ENCODE measurements at regions not wholly inside any gene's neighbourhood (a gene's known extent, or its start where the extent isn't known, plus 50 kb on each side); places are given as distances from the start of the nearest gene placed in this dataset.
A peak's percentile ranks its signal among the peaks of the same experiment; 100 is the strongest.
"Not testable (repeated sequence)": the region's sequence is repeated elsewhere in the genome, so short reads cannot be mapped to it uniquely, and the experiment has no call there.

DNA sequence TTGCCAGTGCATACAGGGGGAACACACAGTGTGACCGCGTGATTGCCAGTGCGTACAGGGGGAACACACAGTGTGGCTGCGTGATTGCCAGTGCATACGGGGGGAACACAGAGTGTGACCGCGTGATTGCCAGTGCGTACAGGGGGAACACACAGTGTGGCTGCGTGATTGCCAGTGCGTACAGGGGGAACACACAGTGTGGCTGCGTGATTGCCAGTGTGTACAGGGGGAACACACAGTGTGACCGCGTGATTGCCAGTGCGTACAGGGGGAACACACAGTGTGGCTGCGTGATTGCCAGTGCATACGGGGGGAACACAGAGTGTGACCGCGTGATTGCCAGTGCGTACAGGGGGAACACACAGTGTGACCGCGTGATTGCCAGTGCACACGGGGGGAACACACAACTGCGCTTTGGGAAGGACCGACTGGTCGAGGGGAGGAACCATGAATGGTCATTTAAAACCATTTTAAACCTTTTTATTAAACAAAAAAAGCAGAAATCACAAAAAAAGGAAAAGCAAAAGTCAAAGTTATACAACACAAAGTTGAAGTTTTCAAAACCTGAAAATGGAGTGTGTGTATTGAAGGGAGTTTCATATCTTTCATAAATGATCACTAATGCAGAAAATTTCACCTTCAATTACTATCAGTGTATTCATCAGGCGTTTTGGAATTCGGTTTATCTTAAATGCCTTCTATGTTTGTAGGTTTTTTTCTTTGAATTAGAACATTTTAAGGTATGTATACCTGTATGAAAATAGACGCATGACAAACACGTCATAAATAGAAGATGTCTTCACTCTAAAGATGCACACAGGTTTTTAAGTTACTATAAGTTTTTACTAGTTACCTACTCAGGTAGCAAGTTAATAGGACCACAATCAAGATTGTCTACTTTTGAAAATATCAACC lies 141.0 kb downstream of the RTP5 start:
- not testable (repeated sequence) for DNase-seq

DNA sequence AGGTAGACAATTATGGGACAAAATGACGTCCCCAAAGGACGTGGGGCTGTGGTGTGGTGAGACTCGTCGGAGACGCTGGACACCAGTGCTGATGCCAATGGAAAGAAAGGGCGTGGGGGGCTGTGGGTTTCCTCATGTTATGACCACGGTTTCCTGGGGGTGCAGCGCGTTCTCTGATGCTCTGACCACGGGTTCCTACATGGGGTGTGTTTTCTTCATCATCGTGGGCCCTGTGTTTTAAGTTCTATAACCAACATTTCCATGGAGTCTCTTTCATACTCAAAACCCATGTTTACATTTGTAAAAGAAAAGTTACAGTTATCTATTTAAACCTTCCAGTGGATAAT lies 141.6 kb downstream of the RTP5 start:
- no peak for DNase-seq

DNA sequence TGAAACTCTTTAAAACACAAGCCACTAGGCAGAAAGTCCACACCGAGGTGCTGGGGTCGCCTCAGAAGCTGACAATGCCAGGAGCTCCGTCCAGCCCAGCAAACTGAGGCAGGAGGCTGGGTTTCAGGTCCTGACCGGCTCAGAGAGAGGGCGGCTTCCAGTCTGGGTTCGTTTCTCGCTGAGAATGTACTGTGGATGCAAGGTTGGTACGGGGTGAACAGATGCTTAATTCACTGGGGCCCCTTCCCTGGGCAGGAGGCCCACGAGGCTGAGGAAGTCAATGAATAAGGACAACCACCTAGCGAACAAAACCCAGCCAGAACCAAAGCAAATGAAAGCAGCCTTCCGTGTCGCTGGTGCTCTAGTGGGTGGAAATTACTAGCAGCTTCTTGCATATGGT lies 142.0 kb downstream of the RTP5 start:
- no peak for DNase-seq

DNA sequence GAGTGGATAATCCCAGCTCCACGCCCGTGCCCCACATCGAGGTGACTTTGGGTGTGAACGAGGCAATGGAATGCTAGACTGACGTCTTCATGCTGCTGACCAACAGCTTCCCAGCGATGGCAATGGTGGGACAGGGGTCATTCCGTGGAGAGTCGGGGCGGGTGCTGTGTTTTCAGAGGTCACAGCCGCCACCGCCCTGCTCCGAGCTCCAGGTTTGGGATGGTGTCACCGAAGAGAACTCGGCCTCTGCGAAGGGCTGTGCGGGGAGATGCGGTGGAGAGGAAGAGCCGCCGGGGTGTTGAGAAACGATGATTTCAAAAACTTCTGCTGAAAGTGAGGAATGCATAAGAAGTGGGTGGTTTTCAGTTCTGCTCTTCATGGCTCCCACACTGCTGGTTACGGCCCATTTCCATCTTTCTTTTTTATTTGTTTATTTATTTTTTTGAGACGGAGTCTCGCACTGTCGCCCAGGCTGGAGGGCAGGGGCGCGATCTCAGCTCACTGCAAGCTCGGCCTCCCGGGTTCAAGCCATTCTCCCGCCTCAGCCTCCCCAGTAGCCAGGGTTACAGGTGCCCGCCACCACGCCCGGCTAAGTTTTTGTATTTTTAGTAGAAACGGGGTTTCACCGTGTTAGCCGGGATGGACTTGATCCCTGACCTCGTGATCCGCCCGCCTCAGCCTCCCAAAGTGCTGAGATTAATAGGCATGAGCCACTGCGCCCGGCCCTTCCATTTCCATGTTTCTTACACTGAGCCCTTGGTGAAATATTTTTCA lies 142.6 kb downstream of the RTP5 start:
- no peak for DNase-seq

DNA sequence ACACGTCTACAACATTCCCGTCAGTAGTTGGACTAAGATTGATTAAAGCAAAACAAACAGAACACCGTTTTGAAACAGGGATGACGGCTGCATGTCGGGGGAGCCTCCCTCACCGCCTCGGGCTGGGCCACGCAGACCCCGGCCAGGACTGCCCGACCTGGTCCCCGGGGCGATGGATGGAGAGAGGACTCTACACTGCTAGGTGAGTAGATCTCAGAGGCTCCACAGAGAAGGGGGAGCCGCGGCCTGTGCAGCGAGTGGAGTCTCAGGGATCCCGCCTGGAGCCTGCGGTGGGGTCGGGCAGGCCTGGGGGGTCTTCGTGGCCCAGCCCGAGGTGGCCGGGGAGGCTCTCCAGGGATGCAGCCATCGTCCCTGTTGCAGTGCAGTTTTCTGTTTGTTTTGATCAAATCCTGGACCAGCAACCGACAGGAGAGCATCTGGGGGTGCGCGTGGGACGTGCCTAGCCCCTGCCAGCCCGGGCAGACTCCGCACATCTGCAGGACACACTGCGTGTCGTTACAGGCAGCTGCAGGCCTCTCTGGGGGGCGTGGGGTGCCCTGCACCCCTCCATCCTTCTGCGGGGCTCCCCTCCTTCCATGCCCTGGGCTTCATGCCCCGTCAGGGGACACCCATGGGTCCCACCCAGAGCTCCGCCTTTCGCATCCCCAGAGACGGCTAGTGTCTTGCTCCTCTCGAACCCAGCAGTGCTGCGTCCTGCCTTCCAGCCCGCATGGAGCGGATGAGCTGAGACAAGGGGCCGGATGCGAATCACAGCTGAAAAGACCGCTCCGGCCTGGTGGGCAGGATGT lies 143.6 kb downstream of the RTP5 start:
- DNase-seq, result no peak

DNA sequence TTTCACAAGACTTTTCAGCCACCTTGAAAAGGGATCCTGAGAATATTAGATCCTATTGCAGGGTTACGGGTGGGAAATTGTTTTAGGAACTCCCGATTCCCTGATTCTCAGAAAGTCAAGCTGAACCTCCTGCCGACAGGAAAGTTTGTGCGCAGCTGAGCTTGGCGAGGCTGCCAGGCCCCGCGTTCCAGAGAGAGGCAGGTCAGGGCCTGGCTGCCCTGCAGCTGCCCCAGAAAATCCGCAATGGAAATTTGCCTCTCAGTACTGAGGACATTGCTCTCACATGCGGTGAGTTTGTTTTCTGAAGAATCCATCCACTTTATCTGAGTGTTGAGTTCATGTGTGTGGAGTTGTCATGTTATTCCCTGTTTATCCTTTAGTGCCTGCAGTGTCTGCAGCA lies 144.2 kb downstream of the RTP5 start:
- DNase-seq, result no peak

DNA sequence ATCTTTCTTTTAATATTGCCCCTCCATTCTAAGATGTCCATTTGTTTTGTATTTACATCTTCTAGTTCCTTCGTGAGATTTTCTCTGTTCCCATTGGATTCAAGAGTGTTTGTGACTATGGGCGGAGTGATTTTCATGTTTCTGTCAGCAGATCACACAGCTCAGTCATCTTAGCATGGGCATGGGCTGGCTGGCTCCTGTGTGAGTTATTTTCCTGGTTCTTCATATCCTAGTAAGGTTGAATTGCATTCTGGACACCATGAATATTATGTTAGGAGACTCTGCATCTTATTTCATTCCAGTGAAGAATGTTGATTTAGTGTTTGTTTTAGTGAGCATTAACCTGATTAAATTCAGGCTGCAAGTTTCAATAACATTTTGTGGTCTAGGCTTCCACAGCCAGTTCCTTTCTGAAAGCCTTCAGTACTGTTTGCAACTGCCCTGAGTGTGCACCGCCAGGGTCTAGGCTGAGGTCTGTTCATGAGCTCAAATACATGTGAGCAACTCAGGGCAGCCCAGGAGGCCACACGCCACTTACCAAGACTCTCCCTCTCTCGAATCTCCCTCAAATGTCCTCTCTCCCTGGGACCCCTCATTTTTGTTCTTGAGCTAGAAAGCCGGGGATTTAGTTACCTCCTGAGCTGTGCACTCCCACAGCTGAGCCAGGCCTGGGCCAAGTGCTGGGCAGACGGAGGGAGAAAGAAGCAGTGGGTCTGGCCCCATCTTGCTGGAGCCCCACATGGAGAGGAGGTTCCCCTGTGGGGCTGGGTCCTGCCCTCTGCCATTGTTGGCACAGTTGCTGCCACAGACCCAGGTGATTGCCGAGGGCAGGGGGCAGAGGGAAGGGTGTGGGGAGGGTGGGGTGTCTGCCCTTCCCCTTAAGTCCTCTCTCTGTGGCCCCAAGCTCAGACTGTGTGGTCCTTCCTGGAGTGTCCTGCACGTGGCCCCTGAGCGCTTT lies 145.9 kb downstream of the RTP5 start:
- no peak for DNase-seq

DNA sequence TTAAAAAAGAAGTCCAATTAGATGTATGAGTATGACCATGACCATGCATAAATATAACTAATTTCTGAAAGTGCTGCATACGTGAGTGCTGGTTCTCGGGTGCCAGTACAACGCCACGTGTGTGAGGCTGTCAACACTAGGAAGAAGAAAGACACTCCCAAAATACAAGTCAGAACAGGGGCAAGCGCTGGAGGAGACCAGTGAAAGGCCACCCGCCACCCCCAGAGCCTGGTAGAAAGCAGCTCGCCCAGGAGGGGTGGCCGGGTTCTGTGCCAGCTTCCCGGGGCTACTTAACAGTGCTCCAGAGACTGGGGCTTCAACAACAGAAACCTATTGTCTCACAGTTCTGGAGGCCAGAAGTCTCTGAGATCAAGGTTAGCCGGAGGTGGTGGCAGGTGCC lies 147.6 kb downstream of the RTP5 start:
- DNase-seq, result no peak

DNA sequence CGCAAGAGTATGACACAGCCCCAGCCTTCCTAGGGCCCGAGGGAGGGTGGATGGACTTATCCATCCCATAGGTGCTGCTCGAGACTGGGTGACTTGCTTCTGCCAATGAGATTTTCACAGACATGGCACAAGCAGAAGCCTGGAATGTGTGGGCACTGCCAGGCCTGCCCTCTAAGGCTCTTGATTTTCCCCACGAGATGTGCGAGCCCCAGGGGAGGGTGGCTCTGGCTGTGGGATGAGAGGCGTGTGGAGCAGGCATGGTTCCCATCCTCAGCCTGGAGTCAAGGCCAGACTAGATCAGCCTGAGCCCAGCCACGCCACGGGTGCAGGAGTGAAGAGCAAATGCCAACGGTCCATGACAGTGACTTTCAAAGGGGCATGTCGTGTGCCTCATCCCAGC lies 148.9 kb downstream of the RTP5 start:
- DNase-seq, result not testable (repeated sequence)

DNA sequence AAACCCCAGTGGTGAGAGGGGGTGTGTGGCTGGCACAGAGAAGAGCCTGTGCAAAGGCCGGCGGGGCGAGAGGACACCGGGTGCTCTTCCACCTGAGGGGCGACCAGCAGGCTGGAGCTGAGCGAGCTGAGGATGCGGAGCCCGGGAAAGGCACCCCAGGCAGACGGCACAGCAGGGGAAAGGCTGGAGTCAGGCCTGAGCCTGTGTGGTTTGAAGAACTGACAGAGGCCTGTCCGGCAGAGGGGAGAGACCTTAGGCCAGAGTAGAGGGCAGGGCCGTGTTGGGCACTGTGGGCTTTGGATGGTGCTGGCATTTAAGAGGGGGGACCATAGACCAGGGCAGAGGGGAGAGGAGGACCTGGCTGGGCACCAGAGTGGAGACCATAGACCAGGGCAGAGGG lies 149.8 kb downstream of the RTP5 start:
- DNase-seq, result no peak

DNA sequence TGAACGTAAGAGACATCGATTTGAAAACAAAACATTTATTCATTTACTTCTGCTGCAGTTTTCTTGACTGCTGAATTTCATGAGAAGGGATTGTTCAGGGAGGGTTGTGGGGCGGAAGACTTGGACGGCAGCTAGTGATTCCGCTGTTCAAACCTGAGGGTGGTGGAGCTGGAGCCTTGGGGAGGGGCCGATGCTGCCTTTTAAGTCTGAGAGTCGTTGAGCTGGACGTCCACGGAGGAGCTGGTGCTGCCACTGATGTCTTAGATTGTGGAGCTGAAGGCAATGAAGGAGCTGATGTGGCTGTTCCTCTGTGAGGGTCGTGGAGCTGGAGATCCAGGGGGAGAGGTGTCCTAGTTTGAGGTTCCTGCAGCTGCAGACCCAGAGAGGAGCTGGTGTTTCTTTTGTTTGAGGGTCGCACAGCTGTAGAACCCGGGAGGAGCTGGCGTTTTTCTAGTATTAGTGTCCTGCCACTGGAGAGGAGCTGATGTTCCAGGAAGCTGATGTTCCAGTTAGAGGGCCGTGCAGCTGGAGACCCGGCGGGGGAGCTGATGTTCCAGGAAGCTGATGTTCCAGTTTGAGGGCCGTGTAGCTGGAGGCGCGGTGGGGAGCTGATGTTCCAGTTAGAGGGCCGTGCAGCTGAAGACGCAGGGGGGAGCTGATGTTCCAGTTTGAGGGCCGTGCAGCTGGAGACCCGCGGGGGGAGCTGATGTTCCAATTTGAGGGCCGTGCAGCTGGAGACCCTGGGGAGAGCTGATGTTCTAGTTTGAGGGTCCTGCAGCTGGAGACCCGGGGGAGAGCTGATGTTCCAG lies 150.9 kb downstream of the RTP5 start:
- DNase-seq, result peak; percentile 36 to 75

DNA sequence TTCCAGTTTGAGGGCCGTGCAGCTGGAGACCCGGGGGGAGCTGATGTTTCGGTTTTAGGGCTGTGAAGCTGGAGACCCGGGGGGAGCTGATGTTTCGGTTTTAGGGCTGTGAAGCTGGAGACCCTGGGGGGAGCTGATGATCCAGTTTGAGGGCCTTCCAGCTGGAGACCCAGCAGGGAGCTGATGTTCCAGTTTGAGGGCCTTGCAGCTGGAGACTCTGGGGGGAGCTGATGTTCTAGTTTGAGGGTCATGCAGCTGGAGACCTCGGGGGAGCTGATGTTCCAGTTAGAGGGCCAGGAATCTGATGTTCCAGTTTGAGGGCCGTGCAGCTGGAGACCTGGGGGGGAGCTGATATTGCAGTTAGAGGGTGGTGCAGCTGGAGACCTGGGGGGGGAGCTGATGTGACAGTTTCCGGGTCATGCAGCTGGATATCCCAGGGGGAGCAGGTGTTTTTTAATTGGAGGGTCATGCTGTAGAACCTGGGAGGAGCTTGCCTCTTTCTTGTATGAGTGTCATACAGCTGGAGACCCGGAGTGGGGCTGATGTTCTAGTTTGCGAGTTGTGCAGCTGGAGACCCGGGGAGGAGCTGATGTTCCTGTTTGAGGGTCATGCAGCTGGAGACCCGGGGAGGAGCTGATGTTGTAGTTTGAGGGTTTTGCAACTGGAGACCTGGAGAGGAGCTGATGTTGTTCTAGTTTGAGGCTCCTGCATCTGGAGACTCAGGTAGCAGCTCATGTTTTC lies 153.2 kb downstream of the RTP5 start:
- no peak for DNase-seq

DNA sequence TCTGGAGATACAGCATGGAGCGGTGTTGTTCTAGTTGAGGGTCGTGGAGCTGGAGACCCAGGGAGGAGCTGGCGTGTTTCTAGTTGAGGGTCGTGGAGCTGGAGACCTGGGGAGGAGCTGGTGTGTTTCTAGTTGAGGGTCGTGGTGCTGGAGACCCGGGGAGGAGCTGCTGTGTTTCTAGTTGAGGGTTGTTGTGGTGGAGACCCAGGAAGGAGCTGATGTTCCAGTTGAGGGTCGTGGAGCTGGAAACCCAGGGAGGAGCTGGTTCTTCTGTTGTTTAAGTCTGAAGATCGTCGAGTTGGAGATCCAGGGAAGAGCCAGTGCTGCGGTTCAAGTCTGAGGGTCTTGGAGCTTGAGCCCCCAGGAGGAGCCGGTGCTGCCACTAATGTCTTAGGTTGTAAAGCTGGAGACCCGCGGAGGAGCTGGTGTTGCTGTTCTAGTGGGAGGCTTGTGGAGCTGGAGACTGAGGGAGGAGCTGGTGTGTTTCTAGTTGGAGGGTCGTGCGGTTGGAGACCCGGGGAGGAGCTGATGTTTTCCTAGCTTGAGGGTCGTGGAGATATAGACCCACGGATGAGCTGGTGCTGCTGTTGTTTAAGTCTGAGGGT lies 155.3 kb downstream of the RTP5 start:
- DNase-seq, result no peak

DNA sequence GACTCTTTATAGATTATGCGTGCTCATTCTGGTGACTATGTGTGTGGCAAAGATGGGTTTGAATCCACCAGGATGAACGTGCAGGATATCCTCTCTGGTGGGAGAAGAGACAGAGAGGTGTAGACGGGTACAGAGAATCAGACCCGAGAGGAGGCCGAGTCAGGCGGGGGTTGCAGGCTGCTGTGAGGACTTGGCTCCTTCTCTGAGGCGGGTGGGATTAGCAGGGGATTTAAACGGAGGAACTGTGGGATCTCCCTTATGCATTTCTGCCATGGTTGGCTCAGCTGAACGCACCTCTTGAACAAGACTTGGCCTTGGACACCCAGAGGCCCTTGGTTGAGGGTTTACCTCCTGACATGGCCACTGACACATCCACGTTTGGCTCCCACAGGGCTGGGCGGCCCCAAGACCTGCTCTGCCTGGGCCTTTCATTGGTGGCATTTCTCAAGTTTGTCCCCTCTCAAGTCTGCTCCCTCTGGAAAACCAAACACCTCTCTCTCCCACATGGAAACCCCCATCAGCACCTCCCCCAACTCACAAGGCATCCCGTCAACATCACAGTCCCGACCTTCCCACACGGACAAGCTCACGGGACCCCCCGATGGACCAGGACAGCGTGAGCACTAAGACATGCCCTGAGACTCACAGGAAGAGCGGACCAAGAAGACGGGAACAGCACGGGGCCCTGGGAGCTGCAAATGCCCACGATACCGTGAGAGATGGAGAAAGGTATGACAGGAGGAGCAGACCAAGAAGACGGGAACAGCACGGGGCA lies 158.3 kb downstream of the RTP5 start:
- DNase-seq, result no peak

DNA sequence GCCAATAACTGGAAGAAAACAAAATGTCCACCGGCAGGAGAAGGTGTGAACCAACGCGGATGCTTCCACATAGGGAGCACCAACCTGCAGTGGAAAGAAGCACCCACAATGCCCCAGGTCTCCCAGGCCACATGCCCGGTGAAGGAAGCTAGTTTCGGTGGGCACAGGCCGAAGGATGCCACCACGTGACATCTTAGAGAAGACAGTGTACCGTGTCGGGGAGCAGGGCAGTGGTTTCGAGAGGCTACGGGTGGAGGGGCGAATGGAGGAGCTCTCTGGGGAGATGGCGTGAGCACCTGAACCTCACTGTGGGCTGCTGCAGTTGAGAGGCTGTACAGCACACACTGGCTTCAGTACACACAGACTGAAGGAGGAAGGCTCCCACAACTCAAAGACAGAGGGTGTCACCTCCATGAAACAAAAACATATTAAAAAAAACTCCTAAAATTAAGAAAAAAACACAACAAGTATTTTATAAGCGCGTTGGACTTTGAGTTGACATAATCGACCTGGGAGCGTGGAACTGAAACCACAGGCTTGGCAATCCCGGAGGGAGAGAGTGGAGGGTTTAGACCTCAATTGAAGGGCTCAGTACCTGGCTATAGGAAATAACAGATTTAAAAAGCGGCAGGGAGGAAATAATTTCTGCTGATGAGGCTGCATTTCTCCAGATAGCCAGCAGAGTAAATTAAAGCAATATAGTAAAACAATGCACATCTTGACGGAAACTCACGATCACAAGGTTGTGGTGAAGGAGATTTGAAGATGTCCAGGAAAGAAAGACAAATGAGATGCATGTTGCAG lies 160.1 kb downstream of the RTP5 start:
- no peak for DNase-seq

DNA sequence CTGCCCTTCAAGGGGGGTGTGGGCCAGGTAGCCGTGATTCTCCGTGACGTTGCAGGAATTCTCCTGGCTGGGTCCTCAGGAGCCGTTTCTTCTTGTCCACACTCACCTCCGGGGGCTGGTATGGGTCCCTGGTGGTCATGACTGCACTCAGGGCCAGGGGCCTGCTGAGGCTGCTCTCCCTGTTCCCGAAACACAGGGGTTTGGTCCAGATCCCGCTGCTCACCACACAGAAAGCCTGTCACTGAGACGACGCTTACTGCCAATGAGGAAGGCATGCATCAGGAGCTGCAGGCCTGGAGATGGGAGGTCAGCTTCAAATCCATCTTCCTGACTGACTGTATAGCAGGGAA lies 160.7 kb downstream of the RTP5 start:
- DNase-seq, result no peak

DNA sequence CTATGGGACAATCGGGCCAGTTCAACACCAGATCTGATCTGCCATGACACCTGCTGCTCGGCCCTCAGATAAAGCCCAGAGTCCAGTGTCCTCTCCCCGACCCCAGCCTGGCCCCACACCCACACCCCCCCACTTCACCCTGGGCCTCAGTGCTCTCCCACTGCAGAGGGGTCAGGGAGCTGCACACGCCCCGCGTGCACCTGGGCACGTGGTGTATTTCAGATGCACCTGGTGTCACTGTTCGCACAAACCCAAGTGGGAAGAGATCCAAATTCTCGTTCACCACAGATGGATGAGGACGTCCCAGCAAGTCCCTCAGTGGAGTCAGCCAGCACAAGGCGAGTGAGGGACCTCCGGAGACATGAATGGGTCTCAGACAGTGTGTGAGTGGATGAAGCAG lies 161.3 kb downstream of the RTP5 start:
- no peak for DNase-seq

DNA sequence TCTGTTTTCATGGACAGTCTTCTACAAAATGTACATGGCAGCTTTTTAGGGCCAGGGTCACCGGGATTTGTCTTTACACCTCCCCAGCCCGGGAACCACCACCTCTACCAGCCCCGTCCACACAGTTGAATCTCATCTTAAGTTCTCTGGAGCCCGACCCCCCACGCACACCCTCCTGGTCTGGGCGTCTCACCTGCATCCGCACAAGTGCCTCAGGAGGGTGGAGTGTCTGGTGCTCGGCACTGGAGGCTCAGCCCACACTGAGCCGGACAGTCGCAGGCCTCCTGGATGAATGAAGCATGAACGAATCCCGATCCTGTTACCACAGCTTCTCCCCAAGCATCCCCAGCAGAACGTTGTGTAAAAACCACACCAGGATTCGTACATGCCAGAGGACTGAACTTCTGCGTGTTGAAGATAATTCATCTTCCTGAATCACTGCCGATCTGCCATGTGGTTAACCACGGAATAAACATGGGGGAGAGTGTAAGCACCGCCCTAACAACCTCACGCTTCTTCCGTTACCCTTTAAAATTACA lies 162.0 kb downstream of the RTP5 start:
- no peak for DNase-seq

All from NCI-H526 (cell line).